HepG2 (cell line): ENCODE measurements at regions not wholly inside any gene's neighbourhood (a gene's known extent, or its start where the extent isn't known, plus 50 kb on each side); places are given as distances from the start of the nearest gene placed in this dataset.

ENCODE experiments used
- ATAC-seq: fragments of 200-7000 bp; cut with Tn5 transposase; 3 replicates; pipeline ENCODE4 v1.9.1; 2020; ENCODE audit warnings: mild to moderate bottlenecking, moderate library complexity
- BruUV-seq: library from RNA; stranded (reverse); fragments of 400-500 nt; replicated peaks from 2 replicates; lab custom pipeline; 2021; lab: Mats Ljungman, UMichigan
- CTCF ChIA-PET: fragments of 300-600 bp; formaldehyde crosslinking; extraction: SDS; loops from one replicate; lab custom pipeline; 2021; ENCODE audit warnings: low total read pairs, inconsistent platforms, low intra/inter-chr PET ratio; lab: Yijun Ruan, JAX
- POLR2A ChIA-PET: fragments of 350-600 bp; sonication (Branson Sonifier 250); formaldehyde crosslinking; loops from one replicate; lab custom pipeline; 2020; ENCODE audit warnings: antibody characterized with exemption, inconsistent platforms; lab: Yijun Ruan, JAX
- DNase-seq: peaks from one replicate; pipeline ENCODE4 v3.0.0-alpha.2; 2015; ENCODE audit warnings: low spot score
- FAIRE-seq: peaks from 3 replicates; lab custom pipeline; 2011; peaks lifted over from hg19 to GRCh38; lab: Jason Lieb, UNC
- H2AFZ ChIP-seq: one replicate; pipeline ENCODE4 v1.6.1; 2011; ENCODE audit warnings: low read length, inconsistent platforms
- H3K27ac ChIP-seq: fragments of 300-600 bp; 3 replicates; pipeline ENCODE4 v1.8.0; 2011; ENCODE audit warnings: mixed run types, mild to moderate bottlenecking, mixed read lengths, low read length, inconsistent platforms; ENCODE audit not compliant: insufficient read depth; ENCODE audit errors: extremely low read length
- H3K27me3 ChIP-seq, 2 experiments: fragments of 200-600 bp in 1 of 2; 2 replicates in 1 of 2; 3 replicates in 1 of 2; pipeline versions ENCODE4 v1.6.0 to v1.8.0; 2011; ENCODE audit warnings: low read length in 2 of 2, mild to moderate bottlenecking in 2 of 2, moderate library complexity in 2 of 2, inconsistent platforms in 1 of 2; ENCODE audit not compliant: insufficient read depth in 2 of 2, control insufficient read depth in 1 of 2
- H3K36me3 ChIP-seq, 2 experiments: fragments of 200-600 bp in 1 of 2; replicated peaks in 1 of 2; 2 replicates in 1 of 2; 3 replicates in 1 of 2; pipeline versions ENCODE4 v1.5.1 to v1.8.0; 2011; ENCODE audit warnings: low read length in 2 of 2, inconsistent platforms in 1 of 2; ENCODE audit not compliant: insufficient read depth in 2 of 2, control insufficient read depth in 1 of 2
- H3K4me1 ChIP-seq: 2 replicates; pipeline ENCODE4 v1.5.1; 2012; ENCODE audit warnings: low read length, inconsistent platforms; ENCODE audit not compliant: insufficient read depth
- H3K4me2 ChIP-seq: 2 replicates; pipeline ENCODE4 v1.6.0; 2011; ENCODE audit warnings: low read depth, low read length, inconsistent platforms
- H3K4me3 ChIP-seq, 3 experiments: fragments of 200-600 bp in 1 of 3; sonication (generic), shearing (Covaris generic) in 1 of 3; replicated peaks in 1 of 3; 2 replicates each; pipeline ENCODE4 v1.5.1; 2011 to 2016; ENCODE audit warnings: low read length in 3 of 3, inconsistent platforms in 2 of 3, low read depth in 2 of 3, mild to moderate bottlenecking in 2 of 3, control low read depth in 1 of 3, mixed read lengths in 1 of 3; ENCODE audit not compliant: insufficient read depth in 1 of 3
- H3K79me2 ChIP-seq: one replicate; pipeline ENCODE4 v1.6.1; 2011; ENCODE audit warnings: low read length, inconsistent platforms; ENCODE audit not compliant: insufficient read depth
- H3K9ac ChIP-seq: 2 replicates; pipeline ENCODE4 v1.6.0; 2011; ENCODE audit warnings: mild to moderate bottlenecking, low read depth, low read length, inconsistent platforms; ENCODE audit not compliant: insufficient read depth
- H3K9me3 ChIP-seq: 2 replicates; pipeline ENCODE4 v1.5.1; 2012; ENCODE audit warnings: mild to moderate bottlenecking, low read length
- H4K20me1 ChIP-seq: 2 replicates; pipeline ENCODE4 v1.6.0; 2011; ENCODE audit warnings: inconsistent platforms, mild to moderate bottlenecking, low read length, moderate library complexity; ENCODE audit not compliant: insufficient read depth
- ATF2 ChIP-seq: sonication (generic); formaldehyde crosslinking; IDR thresholded peaks from 2 replicates; pipeline ENCODE4 v1.4.0; 2020; ENCODE audit warnings: missing genetic modification reagents
- HDAC6 ChIP-seq: fragments of 200-600 bp; sonication (generic); IDR thresholded peaks from 2 replicates; pipeline ENCODE4 v1.7.0; 2017; ENCODE audit warnings: mild to moderate bottlenecking, antibody characterized with exemption, low read length, low read depth
- HHEX ChIP-seq: IDR thresholded peaks from 2 replicates; pipeline ENCODE4 v1.6.1; 2016; ENCODE audit warnings: control low read depth
- HMG20A ChIP-seq: IDR thresholded peaks from 2 replicates; pipeline ENCODE4 v1.6.1; 2016; ENCODE audit warnings: borderline replicate concordance
- JUNB ChIP-seq: sonication (generic); formaldehyde crosslinking; IDR thresholded peaks from 2 replicates; pipeline ENCODE4 v1.8.0; 2022; ENCODE audit warnings: missing genetic modification reagents, mild to moderate bottlenecking, borderline replicate concordance
- MTF2 ChIP-seq: sonication (generic); formaldehyde crosslinking; IDR thresholded peaks from 2 replicates; pipeline ENCODE4 v1.5.0; 2020; ENCODE audit warnings: missing genetic modification reagents, borderline replicate concordance
- ZNF83 ChIP-seq: sonication (generic); formaldehyde crosslinking; IDR thresholded peaks from 2 replicates; pipeline ENCODE4 v1.4.0; 2020; ENCODE audit warnings: missing genetic modification reagents, mild to moderate bottlenecking, borderline replicate concordance
- WGBS: methylation state at CpG from one replicate; pipeline ENCODE4 v1.1.6; 2017; ENCODE audit warnings: low lambda C conversion rate; 5-methylcytosine and 5-hydroxymethylcytosine counted together
- in situ Hi-C: cut with HindIII; loops from 2 replicates; pipeline ENCODE4 v1.10.0; 2017; ENCODE audit warnings: low pct_unique_long_range_greater_than_20kb; ENCODE audit not compliant: extremely low pct_ligation_motif_present
- intact Hi-C: fragments of 100-400 bp; cut with micrococcal nuclease; formaldehyde crosslinking; loops from one replicate; pipeline ENCODE4 v1.10.0; 2022; ENCODE audit not compliant: unreplicated experiment
- TF ChIP-seq, protein P1 (sequence below): sonication (generic); formaldehyde crosslinking; IDR thresholded peaks from 2 replicates; pipeline ENCODE4 v1.5.0; 2020; ENCODE audit warnings: mild to moderate bottlenecking, missing genetic modification reagents, borderline replicate concordance
- TF ChIP-seq, protein P2 (sequence below): sonication (generic); formaldehyde crosslinking; IDR thresholded peaks from 2 replicates; pipeline ENCODE4 v1.4.0; 2020; ENCODE audit warnings: missing genetic modification reagents

GRCh38 chr4:124152132-124152531 lies 560.4 kb downstream of the ANKRD50 start:
- Histone ChIP-seq H3K9me3 (no peaks in the 10 kb centered on the region), H3K27me3 (no peaks in the 10 kb centered on the region), H3K9ac (no peak overlapping the region), H3K4me1 (no peaks in the 10 kb centered on the region), H3K36me3 (no peaks in the 10 kb centered on the region), H3K27ac (no peak overlapping the region), H4K20me1 (no peaks in the 10 kb centered on the region), H3K4me3 (no peak overlapping the region), H3K4me2 (no peak overlapping the region), H2AFZ (no peak overlapping the region), H3K79me2 (no peaks in the 10 kb centered on the region)
- FAIRE-seq (no peak), DNase-seq (no peak), ATAC-seq (no peak)
- in situ Hi-C loops = no loop called here
- BruUV-seq = no TSS peak
- intact Hi-C loops = no loop called here
- CTCF ChIA-PET = no interaction called here
- TF ChIP-seq JUNB (CRISPR knock-in tag) (no peak), ZNF83 (CRISPR knock-in tag) (no peak), HDAC6 (no peak), HHEX (CRISPR knock-in tag) (no peak), HMG20A (CRISPR knock-in tag) (no peak), ATF2 (CRISPR knock-in tag) (no peak), MTF2 (CRISPR knock-in tag) (no peak)
- TF ChIP-seq, protein P1, sequence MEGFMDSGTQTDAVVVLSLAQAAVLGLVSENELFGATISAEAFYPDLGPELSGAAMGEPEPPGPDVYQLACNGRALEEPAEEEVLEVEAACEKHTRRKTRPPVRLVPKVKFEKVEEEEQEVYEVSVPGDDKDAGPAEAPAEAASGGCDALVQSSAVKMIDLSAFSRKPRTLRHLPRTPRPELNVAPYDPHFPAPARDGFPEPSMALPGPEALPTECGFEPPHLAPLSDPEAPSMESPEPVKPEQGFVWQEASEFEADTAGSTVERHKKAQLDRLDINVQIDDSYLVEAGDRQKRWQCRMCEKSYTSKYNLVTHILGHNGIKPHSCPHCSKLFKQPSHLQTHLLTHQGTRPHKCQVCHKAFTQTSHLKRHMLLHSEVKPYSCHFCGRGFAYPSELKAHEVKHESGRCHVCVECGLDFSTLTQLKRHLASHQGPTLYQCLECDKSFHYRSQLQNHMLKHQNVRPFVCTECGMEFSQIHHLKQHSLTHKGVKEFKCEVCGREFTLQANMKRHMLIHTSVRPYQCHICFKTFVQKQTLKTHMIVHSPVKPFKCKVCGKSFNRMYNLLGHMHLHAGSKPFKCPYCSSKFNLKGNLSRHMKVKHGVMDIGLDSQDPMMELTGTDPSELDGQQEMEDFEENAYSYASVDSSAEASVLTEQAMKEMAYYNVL (CRISPR knock-in tag) = no peak
- TF ChIP-seq, protein P2, sequence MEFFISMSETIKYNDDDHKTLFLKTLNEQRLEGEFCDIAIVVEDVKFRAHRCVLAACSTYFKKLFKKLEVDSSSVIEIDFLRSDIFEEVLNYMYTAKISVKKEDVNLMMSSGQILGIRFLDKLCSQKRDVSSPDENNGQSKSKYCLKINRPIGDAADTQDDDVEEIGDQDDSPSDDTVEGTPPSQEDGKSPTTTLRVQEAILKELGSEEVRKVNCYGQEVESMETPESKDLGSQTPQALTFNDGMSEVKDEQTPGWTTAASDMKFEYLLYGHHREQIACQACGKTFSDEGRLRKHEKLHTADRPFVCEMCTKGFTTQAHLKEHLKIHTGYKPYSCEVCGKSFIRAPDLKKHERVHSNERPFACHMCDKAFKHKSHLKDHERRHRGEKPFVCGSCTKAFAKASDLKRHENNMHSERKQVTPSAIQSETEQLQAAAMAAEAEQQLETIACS (CRISPR knock-in tag) = no peak
- 41% methylated on average over 8 of the region's 8 CpGs for WGBS
- POLR2A ChIA-PET = no interaction called here
